GM18505 (cell line): ENCODE measurements at regions not wholly inside any gene's neighbourhood (a gene's known extent, or its start where the extent isn't known, plus 50 kb on each side); places are given as distances from the start of the nearest gene placed in this dataset.

Experiments
- ATAC-seq: cut with Tn5 transposase; IDR thresholded peaks from one replicate; pipeline ENCODE4 v1.9.1; 2021; ENCODE audit not compliant: unreplicated experiment
- POLR2A ChIP-seq: IDR thresholded peaks from 4 replicates; pipeline ENCODE4 v1.6.1; 2011; ENCODE audit warnings: borderline replicate concordance; ENCODE audit not compliant: insufficient read depth, insufficient read length; ENCODE audit errors: extremely low read depth

DNA sequence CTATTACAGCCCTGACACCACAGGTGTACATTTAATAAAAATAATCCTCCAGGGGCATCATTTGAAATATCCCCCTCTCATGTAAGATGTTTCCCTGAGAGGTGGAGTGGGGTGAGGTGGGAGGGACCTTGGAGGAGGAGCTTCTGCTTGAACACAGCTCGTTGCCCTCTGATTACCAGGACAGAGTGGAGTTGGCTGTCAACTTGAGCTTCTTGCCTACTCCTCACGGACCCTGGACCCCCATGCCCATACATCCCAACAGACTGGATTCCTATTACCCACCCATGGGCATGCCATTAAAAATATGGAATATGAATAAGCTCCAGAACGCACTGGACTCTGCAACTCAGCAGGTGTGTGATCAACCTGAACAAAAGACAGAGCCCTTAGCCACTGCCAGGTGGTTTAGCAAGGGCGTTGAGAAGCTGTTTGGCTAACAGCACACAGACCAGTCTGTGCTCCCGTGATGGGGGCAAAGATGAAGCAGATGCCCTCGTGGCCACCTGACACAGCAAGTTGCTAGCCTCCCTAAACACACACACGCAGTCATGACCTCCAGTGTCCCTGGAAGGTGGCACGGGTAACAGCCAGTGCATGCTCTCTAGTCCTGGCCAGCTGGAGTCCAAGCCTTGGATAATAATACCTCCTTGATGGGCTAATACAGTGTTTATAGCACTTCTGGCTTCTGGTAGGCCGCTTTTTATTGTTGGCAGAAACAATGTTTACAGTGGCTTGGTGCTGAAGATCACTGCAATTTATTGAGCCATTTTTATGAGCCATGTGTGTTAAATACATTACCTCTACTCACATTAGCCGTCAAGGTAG, 155.0 kb downstream of the TOMM20 start:
- no peak for TF ChIP-seq POLR2A
- ATAC-seq, result no peak

DNA sequence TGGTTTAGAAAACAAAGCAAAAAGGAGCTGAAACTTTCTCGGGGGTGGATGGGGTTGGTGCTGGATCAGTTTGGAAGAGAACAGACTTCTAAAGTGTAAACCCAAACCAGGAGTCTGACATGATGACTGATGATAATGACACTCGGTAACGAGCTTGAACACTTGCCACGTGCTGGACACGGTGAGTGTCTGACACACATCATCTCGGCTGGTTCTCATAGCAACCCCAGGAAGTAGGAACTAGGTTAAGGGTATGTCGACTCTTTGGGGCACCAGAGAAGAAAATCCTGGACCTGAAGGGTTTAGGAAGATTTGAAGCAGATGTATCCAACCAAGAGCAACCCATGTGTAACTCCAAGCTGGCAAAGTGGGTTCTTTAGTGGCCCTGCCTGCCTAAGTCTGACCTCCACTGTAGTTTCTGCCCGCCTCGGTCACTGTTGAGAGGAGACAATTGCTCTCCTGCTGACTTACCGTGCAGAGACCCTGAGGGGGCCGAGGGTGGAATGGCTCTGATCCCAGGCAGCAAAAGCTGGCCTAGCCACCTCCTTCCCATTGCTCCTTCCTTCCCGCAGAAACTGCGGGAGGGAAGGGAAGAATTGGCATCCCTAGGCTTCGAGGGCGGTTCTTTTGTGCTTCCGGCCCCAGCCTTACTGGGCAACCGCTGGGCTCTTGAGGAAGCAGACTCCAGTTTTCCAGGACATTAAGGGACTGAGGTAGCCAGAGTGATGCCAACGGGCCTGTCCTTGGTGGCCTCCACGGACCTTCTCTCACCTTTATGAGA, 156.0 kb downstream of the TOMM20 start:
- TF ChIP-seq POLR2A, result no peak
- no peak for ATAC-seq

DNA sequence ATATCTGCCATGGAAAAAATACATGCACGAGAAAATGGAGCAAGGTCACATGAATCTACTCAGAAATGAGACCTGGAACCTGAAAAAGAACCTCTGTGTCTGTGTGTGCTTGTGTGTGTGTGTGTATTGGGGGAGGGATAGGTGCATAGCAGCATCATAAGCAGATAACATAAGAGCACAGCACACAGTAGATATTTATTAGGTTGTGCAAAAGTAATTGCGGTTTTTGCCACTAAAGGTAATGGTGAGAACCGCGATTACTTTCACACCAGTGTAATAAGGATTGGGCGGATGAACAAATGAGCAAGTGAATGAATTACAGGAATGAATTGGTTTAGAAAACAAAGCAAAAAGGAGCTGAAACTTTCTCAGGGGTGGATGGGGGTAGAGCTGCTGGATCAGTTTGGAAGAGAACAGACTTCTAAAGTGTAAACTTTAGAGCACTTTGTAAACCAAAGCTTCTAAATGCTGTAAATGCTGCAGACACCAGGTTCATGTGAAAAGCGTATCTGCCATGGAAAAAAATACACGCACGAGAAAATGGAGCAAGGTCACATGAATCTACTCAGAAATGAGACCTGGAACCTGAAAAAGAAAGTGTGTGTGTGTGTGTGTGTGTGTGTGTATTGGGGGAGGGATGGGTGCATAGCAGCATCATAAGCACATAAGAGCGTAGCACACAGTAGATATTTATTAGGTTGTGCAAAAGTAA, 156.9 kb downstream of the TOMM20 start:
- no peak for ATAC-seq
- no peak for TF ChIP-seq POLR2A

DNA sequence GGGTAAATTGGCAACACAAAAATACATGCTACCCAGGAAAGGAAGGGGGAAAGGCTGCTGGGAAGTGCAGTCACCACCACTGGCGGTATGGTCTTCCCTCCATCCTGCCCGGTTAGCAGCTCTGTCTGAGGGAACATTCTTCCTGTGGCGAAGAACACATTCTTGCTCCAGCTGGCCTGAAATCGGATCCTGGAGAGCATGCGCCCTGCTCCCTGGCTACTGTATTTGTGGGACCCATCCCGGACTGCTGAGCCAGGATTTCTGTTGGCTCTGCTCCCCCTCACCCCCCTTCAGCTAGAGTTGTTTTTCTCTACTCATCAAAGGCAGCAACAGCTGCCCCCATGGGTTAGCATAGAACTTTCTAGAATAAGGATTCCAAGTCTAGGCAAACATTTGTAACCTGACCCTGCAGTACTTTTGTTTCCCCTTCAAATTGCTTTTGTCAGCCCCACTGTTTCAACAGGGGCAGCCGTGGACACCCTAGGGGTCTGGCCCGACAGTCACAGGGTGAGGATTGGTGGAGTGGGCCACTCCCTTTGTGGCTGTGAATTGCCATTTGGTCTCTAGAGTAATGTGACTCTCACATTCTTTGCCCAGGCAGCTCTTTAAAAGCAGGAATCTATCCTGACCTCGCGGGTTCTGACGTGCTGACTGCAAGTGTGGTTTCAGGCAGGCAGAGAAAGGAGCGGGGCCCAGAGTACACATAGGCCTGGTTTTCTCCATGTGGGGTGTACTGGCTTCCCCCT, 157.7 kb downstream of the TOMM20 start:
- no peak for TF ChIP-seq POLR2A
- ATAC-seq, result no peak

DNA sequence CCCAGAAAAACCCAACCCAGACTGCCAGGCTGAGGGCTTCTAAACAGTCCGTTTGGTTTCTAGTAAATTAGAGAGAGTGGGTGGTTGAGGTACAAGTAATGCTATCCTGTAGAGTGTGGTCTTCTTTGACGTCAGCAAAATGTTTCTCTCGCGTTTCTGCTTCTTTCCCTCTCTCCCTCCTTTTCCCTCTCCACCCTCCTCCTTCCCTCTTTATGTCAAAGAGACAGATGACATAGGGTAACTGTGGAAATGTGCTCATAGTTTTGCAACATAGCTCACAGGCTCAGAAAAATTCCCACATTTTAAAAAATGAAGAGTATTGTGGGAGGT, 158.3 kb downstream of the TOMM20 start:
- no peak for ATAC-seq

DNA sequence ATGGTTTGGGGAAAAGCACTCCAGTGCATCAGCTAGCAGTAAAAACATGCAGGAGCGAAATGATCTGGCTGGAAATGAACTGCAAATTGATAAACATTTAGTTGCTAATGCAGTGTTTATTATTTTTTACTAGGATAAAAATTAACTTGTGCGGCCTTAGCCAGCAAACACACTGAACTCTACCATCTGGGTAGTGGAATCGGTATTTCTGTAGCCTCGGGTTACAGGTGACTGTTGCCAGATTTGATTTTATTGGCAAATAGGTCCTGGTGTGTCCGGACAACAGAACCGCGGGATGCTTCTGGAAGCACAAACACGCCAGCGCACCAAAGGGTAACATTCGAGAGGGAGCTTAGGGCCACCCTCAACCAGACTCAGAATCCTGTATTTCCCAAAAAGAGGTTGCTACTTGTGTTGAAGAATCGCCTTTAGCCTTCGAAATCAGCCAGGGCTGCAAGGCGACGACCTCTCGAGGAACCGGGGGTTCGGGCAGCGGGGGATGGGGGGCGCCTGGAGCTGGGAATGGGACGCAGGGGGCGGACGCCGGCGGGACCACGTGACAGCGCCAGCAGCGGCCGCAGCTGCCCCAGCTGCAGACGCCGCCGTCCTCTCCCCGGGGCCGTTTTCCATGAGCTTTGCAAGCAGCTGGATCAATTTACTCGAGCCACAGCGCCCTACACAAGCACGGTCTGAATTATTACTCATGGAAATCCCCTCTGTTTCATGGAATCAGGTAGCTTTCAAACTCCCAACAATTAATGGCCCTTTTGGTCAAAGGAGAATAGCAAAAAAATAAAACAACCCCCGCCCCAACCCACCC, 158.8 kb downstream of the TOMM20 start:
- ATAC-seq, result no peak
- no peak for TF ChIP-seq POLR2A

More for the DNA sequence above, 158.3 kb downstream of the TOMM20 start:
- TF ChIP-seq POLR2A, result no peak

DNA sequence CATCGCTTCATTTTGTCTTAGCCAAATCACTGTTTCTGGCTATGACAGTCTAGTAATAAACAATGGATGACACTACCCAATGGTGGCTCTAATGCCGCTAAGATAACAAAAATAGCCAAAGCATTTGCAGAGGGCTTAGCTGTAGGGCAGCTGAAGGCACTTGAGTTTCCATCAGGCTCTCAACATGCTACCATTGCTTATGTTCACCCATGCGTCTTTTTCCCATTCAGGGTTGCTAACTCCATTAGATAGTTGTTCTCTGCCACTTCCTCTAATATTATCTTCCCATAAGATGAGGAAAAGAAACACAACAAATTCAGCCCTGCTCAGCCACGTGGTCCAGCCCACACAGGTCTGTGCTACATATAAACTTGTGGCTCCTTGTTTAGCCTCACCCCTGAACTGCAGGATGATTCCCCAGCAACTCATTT, 159.6 kb downstream of the TOMM20 start:
- no peak for TF ChIP-seq POLR2A
- ATAC-seq, result no peak

DNA sequence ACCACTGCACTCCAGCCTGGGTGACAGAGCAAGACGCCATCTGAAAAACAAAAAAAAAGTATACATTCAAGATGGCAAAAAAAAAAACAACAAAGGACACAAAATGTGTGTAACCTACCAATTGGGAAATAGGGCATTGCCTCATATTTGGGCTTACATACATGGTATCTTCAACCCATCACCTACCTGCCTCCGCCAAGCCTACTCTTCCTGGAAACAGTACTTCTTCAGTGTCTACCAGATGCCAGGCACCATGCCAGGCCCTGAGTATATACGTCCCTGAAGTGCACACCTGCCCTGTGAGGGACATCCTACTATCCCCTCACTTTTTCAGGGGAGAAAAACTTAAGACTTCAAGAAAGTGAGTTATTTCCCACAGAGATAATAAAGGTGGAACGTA, 160.2 kb downstream of the TOMM20 start:
- ATAC-seq, result no peak
- no peak for TF ChIP-seq POLR2A

DNA sequence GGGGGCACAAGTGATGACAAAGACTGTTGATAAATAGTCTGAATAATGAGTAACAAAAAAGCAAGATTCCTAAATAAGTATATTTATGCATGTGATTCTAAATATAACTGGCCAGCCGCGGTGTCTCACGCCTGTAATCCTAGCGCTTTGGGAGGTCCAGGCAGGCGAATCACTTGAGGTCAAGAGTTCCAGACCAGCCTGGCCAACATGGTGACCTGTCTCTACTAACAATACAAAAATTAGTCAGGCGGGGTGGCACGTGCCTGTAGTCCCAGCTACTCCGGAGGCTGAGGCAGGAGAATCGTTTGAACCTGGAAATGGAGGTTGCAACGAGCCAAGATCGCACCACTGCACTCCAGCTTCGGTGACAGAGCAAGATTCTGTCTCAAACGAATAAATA, 161.5 kb downstream of the TOMM20 start:
- TF ChIP-seq POLR2A, result no peak
- no peak for ATAC-seq

DNA sequence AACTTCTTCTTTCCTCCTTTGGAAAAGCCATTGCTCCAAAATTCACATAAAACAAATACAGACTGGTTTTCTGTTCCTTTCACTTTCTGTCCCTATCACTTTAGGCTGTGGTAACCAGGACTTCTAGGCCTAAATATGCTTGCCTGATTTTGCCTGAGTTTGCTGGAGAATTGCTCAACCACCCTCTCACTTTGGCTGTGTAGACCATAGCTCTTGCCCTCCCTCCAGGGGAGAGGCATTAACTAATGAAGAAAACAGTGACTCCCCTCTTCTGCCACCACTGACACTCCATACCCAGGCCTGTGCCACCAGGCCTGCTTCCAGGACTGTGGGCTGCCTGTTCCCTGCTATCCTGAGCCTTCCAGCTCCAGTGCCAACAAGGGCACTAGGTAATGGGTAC, 163.5 kb downstream of the TOMM20 start:
- no peak for ATAC-seq
- TF ChIP-seq POLR2A, result no peak

DNA sequence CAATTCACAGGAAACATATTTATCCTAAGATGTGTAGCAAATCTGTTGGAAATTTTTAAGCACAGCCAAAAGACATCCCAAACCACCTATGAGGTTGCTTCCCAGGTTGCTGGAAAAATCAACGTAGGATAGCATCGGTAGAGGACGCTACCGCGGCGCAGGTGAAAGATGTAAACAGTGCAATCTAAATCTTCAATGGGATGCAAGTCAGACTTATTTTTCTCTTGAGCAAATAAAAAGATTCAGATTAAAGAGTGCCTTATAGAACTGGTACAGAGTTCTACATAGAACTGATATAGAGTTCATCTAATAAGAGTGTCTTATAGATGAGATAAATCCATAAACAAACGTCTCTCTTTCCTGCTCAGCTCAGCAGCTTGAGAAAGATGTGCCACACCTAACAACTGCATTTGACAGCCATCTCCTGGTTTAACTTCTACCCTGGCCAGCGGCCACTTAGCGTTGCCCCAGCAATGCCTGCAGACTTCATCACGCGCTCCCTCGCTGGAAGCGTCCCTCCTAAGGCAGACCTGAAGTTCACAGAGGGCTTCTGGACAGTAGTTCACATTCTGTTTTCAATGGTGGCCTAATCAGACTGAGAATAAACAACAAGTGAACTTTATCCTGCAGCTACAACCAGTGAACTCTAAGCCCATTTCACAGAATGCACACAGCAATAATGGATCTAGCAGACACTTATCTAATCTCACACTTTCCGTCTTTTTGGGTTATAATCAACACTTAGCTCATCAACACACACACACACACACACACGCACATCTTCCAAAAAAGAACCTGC, 164.5 kb downstream of the TOMM20 start:
- no peak for ATAC-seq
- no peak for TF ChIP-seq POLR2A
